NCI-H1436 (cell line): ENCODE measurements at regions not wholly inside any gene's neighbourhood (a gene's known extent, or its start where the extent isn't known, plus 50 kb on each side); places are given as distances from the start of the nearest gene placed in this dataset.

Source experiments
- DNase-seq: peaks from one replicate; lab custom pipeline; 2025; lab: John Stamatoyannopoulos, UW

DNA sequence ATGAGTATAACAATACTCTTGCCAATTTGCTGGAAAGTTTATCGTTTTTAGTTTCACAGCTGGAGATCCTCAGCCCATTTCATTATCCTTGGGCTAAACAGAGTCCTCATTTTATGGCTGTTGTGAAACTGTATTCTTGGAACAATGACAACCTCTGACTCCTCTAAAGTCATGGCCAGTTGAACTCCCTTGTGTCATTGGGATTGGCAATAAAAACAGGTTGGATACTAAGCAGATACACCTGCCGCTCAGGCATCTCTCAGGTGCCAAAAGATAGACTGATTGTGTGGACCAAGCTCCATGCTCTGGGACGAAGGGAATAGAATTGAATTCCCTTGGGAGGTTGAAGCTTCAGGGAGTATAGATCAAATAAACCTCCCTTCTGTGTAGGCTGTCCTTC lies 182.2 kb downstream of the WDR11 start:
- no peak for DNase-seq

DNA sequence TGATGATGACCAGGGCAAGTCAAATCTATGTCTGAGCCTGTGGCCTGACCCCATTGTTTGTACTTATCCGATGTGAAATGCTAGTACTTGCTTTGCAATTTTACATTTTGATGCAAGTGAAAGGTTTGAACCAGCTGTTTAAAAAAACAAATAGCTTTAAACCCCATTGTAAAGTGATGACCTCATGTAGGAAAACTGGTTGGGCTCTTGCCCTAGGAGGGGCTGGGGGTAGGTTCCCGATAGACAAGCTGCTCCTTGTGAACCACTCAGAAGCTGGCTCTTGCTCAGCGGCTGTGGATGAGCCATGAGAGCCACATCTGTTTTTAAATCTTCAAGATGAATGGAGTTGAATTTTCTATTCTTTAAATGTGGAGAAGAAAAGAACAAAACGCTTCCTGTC lies 185.3 kb downstream of the WDR11 start:
- no peak for DNase-seq

DNA sequence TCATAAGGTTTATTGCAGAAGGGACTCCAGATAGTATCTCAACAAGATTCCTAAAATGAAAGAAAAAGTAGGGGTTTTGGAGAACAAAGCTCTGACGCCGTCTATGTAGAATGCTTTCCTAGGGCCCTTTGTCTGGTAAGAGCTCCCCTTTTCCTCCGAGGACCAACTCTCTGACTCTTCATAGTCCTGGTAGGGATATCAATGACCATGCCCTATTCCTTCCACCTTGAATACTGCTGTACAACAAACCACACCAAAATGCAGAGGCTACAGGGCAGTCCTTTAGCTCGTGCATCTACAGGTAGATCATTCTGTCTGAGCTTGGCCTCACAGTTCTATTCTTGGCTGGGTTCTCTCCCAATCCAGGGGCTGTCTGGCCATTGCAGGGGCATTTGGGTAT lies 190.3 kb downstream of the WDR11 start:
- DNase-seq = no peak

DNA sequence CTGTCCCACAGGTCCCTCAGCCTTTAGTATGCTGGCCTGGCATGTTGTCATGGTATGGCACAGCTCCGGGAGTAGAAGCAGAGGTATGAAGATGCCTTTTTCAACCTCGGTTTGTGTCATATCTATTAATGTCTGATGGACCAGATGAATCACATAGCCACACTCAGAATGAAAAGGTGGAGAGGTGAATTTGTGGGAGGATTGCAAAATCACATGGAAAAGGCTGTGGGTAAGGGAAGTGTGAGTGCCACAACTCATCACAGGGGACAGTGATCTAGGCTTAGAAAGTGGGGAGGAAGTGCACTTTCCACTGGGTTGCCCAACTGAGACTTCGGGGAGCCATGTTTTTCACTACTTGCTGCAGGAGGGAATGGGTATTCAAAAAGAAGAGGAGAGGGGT lies 190.7 kb downstream of the WDR11 start:
- no peak for DNase-seq

DNA sequence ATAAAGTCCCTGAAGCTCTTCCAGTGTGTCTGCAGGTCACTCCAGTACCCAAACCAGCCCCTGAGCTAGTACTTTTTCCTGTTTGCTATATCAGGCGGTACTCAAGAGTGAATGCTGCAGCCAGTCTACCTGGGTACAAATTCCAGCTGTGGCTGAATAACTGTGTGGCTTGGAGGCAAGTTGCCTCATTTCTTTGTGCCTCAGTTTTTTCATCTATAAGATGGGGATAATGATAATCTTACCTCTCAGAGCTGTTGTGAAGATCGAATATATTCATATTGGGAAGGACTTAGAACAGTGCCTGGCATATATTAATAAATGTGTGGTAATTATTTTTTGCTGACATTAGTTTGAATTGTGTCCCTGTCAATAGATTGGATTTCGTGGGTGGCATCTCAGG lies 191.2 kb downstream of the WDR11 start:
- DNase-seq = no peak

DNA sequence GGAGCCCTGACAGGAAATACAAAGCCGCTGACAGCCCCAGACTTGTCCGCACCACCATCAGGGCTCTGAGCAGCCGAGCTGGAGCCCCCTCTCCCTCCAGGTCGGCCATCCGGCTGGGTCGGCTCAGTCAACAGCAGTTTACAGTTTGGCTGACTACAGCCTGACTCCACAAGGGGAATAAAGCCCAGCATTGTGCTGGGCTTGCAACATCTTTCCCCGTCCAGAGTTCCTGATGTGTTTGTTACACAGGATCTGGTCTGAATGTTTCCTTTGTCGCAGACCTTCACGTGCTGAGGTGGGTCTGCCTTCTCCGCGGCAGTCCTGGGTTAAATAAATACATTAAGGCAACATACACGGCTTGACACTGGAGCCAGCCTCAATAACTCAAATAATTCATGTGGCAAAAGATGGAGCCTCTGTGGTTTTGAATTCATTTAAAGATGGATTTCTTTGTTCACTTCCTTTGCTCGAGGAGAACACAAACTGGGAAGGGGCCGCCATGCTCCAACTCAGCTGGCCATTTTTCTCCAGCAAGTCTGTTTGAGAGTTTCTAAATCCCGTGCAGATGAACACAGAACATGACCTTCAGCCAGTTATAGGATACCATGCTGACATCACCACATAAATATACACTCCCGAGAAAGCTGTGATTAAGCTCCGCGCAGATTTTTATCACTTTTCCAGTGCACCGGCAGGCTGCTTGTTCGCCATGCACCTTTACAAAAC lies 192.1 kb downstream of the WDR11 start:
- DNase-seq = no peak

DNA sequence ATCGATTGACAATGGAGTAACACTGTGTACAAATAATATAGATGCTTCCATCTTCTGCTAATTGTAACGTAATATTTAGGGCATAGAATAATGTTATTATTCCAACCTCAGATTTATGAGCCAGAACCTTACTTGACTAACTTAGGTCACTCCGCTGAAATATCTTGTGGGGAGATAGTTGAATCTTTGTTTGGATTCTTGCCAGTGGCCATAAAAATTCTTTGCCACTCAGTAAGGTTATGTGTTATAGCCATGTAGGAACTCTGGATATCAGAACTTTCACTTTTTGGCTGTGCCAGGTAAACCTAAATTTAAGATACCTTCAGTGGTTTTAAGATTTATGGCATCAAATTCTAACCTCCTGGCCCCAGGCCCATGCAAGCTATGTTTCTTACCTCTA lies 197.6 kb downstream of the WDR11 start:
- no peak for DNase-seq

DNA sequence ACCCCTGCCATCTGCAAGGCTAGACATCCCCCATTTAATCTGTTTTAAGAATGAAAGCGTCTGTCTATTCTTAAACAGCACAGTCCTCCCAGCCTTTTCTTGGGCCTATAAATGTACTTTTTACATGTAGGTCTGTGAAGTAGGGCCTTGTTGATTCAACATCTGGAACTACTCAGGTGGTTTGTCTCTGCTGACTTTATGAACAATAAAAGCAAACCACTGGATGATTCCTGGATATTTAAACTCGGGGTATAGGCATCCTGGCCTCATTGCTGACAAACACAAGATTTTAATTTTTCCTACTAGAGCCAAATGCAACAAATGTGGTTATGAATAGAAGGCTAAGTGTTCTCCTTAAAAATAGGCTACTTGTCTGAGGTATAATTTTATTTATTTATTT lies 198.3 kb downstream of the WDR11 start:
- DNase-seq = no peak

DNA sequence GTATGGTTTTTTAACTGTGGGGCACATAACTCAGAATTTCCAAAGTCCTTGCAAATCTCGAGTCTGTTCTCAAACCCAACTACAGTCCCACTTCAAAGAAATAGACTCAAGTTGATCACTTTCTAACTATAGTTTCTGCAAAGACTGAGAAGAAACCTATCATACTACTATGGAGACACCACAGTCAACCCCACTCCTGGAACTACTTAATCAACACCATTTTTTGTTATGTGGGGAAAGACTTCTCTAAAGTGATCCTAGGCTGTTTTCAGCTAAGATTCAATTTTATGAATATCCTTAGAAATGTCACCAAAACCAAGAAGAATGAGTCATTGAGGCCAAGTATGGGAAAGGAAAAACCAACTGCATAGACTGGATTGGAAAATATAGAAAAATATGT lies 198.8 kb downstream of the WDR11 start:
- no peak for DNase-seq

DNA sequence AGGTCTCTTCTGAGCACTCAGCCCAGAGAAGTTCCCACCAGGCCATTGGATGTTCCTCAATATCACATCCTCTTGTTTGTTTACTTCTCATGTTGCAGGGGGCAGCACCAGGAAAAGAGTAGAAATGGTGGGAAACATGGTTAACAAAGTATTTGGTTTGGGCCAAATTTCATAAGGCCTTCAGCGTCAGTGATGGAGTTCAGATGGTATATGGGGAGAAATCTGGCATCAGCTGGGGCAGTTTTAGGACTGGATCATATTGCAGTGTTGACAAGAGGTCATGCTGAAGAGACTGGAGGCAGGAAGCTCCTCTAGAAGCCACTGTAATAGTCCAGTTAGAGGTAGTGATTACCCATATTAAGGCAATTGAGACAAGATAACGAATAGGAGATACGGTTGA lies 200.0 kb downstream of the WDR11 start:
- no peak for DNase-seq

DNA sequence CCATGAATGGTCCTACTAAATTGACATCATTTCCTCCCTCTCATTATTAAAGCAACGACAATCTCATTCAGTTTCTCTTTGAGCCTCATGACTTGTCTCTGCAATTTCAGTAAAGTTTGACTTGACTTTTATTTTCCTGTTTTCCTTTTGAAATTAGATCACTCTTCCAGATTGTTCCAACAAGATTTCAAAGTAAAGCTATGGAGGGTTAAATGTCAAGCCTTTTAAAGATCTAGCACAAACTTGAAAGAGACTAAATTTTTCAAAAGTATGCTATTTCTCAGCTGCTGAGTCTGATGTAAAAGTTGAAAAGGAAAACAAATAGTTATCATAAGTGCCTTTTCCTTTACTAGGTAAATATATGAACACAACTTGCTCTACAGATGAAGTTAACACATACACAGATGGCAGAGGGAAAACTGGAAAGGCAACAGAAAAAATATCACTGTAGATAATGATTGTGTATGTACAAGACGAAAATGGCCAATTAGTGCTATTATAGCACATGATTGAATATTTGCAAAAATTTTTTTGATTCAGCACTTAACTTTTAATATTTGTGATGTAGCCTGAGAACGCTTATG lies 200.6 kb downstream of the WDR11 start:
- no peak for DNase-seq

DNA sequence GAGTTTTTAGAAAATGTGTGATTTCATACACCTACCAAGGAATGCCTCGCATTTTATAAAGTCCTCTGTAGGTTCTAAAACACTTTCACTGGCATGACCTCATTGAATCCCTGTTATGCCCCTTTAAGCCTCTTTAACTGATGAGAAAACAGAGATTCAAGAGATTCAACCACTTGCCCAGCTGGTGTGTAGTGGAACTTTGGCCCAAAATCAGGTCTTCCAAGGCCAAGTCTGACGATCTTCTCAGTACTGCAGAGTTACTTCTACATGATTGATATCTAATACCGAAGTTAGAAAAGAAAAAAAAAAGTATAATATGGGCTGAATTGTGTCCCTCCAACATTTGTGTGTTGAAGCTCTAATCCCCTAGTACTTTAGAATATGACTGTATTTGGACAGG lies 202.0 kb downstream of the WDR11 start:
- DNase-seq = no peak

DNA sequence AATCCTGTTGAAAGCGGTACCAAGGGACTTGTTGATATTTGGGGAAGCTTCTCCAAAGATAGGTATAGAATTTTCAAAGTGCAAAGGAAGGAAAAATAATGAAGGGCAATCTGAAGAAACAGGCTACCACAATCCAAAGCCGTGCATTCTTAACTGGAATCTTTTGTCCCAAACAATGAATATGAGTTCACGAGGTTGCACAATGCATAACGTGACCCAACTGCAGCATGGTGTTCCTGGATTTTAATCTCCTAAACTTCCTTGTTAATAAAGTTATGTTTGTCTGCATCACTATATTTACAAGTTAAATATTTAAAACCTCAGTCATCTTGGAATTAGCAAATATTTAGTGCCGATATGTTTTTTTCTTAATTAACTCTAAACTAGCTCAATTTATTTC lies 203.7 kb downstream of the WDR11 start:
- no peak for DNase-seq

DNA sequence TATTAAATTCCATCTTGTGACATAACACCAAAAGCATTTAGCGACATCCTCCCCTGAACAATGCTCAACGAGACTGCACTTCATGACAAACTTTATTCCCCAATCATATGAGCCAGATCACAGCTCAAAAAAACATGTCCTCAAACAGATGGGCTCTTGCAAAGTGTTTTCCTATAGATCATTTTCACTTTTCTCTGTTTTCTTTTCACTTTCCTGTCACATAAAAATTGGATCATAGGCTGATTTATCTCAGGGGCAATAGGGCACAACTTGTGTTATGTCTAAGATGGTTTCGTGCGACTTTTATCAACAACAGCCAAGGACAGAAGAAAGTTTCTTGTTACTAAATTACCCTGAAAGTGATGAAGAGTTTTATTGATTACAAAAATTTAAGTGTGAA lies 206.1 kb downstream of the WDR11 start:
- DNase-seq = no peak

DNA sequence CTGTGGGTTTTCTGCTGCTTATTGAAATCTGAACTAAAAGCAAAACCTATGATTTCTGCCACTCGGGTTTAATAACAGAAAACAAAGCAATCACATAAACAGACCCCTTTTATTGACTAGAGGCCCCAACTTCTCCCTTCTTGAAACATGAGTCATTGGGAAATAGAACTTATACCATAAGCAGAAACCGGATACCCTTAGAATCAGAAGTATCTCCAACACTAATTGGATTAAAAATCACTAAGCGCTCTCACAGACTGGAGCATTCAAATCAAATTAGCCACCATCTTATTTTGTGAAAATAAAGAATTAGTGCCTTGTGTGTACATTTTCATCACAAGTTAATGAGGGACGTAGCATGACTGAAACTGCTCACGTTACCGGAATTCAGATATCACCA lies 206.9 kb downstream of the WDR11 start:
- DNase-seq = no peak

DNA sequence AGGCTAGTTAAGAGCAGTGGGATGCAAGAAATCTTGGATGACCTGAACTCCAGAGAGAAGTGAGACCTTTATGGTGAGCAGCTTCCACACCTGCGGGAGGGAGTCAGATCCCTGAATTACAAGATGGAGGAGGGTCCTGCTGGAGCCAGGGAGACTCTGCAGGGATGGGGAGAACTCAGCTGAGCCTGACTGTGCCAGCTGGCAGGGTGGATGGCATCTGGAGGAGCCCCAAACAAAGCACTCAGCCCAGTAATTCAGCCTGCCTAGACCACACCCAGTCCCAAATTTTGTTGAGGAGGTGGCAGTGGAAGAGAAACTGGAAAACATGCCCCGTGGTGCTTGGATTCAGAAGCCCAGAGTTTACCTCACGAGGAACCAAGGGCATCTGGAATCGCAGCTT lies 208.2 kb downstream of the WDR11 start:
- DNase-seq = no peak

DNA sequence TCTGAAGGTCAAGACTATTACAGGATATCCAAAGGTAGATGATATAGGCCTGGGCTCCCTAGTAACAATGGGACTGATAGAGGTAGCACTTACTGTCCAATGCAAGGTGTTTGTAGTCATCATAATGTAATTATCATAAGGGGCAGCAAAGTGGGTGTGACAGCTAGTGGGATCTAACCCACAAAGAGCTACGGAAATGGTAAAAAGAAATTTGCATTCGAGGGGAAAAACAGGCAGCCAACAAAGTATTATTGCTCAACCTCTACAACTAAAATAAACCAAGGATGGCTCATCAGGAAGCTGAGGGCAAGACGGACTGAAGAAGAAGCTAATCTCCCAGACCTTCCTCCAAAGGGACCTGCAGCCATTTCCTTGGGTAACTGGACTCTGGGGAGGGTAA lies 211.0 kb downstream of the WDR11 start:
- DNase-seq = no peak

DNA sequence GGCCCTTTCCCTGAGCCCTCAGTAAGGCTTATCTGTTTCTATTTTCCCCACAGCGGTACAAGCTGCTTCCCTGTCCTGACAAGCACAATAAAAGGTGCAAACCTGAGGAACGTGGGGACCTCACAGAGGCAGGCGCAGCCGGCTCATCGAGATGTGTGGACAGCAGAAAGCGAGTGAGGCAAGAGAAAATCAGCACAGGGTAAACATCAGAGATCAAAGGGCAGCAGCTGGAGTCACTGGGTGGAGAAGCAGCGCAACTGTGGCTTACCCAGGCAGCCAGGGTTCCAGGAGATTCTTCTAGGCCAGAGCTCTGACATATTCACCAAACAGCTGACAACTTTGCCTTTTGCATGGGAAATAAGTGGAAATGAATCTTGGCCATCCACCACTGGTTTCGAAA lies 212.6 kb downstream of the WDR11 start:
- no peak for DNase-seq

DNA sequence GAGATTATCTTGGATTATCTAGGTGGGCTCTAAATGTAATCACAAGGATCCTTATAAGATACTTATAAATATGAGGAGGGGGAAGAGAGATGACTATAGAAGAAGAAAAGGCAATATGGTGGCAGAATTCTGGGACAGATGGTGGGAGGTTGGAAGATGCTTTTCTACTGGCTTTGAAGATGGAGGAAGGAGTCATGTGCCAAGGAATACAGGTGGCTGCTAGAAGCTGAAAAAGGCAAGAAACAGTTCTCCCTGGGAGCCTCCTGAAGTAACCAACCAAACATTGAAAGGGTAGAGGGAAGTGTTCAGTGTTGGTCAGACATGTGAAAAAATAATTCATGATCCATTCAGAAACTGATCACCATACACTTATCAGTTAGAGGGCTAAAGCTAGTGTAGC lies 213.3 kb downstream of the WDR11 start:
- DNase-seq = no peak

DNA sequence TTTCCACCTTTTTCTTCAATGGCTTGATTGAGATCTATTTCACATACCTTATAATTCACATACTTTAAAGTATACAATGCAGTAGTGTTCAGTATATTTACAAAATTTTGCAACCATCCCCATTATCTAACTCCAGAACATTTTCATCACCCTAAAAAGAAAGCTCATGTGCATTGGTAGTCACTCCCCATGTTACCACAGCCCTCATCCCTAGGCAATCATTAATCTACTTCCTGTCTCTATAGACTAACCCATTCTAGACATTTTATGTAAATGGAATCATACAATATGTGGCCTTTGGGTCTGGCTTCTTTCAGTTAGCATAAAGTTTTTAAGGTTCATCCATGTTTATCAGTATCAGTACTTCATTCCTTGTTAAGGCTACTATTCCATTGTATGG lies 214.2 kb downstream of the WDR11 start:
- DNase-seq = no peak

DNA sequence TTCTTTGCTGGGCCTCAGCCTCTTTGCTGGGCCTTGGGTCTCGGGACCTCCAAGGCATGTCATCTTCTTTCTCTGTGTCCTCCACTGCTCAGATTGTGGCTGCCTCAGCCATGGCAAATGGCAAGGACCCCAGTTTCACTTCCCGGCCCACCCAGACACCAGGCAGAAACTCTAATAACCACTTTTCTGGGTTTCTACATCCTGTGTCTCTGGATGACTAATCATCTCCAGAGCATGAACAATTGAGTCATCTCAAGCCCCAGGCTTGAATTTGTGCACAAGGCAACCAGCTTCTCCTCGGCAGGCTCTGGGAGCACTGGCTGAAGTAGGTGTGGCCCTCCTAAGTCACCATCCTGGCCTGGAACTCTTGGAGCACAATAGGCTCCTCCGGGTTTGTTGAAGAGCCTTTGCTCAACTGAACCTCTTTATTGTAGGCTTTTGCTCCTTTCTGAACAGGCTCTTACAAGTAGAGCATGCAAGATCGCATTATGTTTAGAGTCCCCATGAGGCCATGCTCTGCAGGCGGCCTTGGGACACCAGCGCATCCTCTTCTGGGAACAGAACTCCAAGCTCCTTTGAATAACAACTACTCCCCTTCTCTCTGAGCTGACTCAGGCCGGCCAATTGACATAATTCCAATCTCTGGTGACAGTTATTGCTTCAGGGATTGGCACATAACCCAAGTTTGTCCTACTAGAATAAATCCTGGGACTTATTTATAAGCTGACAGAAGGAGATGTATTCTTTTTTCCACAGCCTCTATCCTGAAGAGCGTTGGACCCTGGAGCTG lies 218.1 kb downstream of the WDR11 start:
- DNase-seq = no peak

DNA sequence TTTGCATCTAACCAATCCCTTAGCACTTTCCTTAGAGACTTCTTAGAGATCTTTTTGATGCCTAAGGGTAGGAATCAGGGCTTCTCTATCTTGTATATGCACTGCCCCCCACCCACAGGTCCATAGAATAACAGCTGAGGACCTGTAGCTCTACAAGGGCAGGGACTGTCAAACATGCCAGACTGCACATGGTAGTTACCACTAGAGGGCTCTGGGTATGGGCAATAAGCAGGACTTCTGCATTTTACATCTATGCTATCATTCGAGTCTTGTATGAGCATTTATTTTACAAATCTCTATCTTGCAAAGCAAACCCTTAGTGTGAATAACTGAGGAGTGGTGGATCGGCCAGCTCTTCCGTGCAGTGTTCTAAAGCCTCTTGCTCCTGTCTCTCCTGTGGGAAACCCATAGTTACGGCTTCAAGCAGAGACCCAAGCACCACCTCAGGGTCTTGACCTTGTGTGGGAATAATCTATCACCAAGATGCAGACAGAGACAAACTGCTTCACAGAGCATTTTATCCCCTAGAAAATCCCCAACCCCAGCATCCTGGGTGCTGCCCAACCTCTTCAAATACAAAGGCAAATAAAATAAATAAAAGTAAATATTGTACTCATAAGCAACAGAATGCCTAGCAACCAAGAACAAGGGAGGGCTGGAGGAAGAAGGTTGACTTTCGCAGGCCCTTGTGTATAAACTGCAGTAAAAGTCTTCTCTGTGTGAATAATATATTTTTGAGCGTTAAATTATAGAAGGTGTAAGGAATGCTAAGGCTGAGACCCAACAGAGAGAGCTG lies 219.3 kb downstream of the WDR11 start:
- DNase-seq = no peak

DNA sequence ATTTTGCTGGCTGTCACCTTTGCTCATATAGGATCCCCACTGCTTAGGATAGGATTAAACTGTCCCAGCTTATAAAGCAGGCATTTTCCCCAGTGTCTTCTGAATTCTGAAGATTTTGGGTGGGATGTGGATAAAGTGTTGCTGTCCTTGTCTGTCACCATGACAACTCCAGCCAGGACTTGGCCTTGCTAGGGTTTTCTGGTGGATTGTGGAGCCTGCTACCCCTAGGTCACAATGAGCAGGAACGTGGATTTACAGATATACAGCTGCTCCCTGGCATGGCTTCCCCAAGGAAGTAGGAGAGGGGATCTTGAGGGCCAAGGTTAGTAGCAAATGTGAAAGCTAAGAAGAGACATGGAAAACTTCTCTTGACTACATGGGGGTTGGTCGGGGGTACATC lies 220.7 kb downstream of the WDR11 start:
- DNase-seq = no peak
